ENCODE measurements at regions not wholly inside any gene's neighbourhood (a gene's known extent, or its start where the extent isn't known, plus 50 kb on each side); places are given as distances from the start of the nearest gene placed in this dataset.

GRCh38 chr14:58985786-58986185 lies 202.7 kb upstream of the DAAM1 start:
- TF ChIP-seq CTCF (IDR thresholded peaks at IDR 0.05) (no peak), POLR2A (IDR thresholded peaks at IDR 0.05) (no peak)
